Common myeloid progenitor, CD34-positive (primary cell): ENCODE measurements at regions not wholly inside any gene's neighbourhood (a gene's known extent, or its start where the extent isn't known, plus 50 kb on each side); places are given as distances from the start of the nearest gene placed in this dataset.

Source experiments
- CTCF ChIA-PET: fragments of 350-600 bp; sonication (Branson Sonifier 250); formaldehyde crosslinking; loops from one replicate; lab custom pipeline; 2021; ENCODE audit warnings: antibody characterized with exemption; lab: Charles Lee
- POLR2A ChIA-PET: fragments of 350-600 bp; sonication (Branson Sonifier 250); formaldehyde crosslinking; loops from one replicate; lab custom pipeline; 2021; ENCODE audit warnings: antibody characterized with exemption; lab: Charles Lee
- DNase-seq, 3 donors: peaks; one replicate each; pipeline versions ENCODE4 v3.0.0 to v3.0.0-alpha.2; 2013
- H3K27ac ChIP-seq, 2 experiments: 1 replicate in 1 of 2; 2 replicates in 1 of 2; pipeline ENCODE4 v1.7.0; 2013; ENCODE audit warnings: inconsistent platforms in 2 of 2, low read length in 2 of 2, mild to moderate bottlenecking in 2 of 2, low read depth in 1 of 2, moderate library complexity in 1 of 2; ENCODE audit not compliant: severe bottlenecking in 2 of 2, insufficient read depth in 1 of 2, poor library complexity in 1 of 2
- H3K27me3 ChIP-seq, 5 experiments: replicated peaks in 2 of 5; 1 replicate in 3 of 5; 2 replicates in 2 of 5; pipeline versions ENCODE4 v1.6.1 to v1.7.0; 2013; ENCODE audit warnings: low read length in 4 of 5, mild to moderate bottlenecking in 2 of 5, moderate library complexity in 2 of 5, inconsistent platforms in 1 of 5; ENCODE audit not compliant: insufficient read depth in 5 of 5, control insufficient read depth in 4 of 5
- H3K36me3 ChIP-seq, 4 experiments: 1 replicate in 2 of 4; 2 replicates in 2 of 4; pipeline versions ENCODE4 v1.6.1 to v1.7.0; 2013; ENCODE audit warnings: low read length in 3 of 4, control low read depth in 1 of 4, mild to moderate bottlenecking in 1 of 4; ENCODE audit not compliant: control insufficient read depth in 4 of 4, insufficient read depth in 4 of 4
- H3K4me1 ChIP-seq, 4 experiments: 1 replicate in 3 of 4; 2 replicates in 1 of 4; pipeline versions ENCODE4 v1.6.1 to v1.7.1; 2013; ENCODE audit warnings: low read length in 3 of 4, mild to moderate bottlenecking in 3 of 4, control low read depth in 1 of 4, inconsistent platforms in 1 of 4, moderate library complexity in 1 of 4; ENCODE audit not compliant: control insufficient read depth in 4 of 4, insufficient read depth in 4 of 4; ENCODE audit errors: control extremely low read depth in 1 of 4
- H3K4me3 ChIP-seq, 7 experiments: 1 replicate in 4 of 7; 2 replicates in 3 of 7; pipeline versions ENCODE4 v1.5.1 to v1.7.0; 2013; ENCODE audit warnings: mild to moderate bottlenecking in 7 of 7, low read length in 6 of 7, moderate library complexity in 6 of 7, inconsistent platforms in 2 of 7, low read depth in 2 of 7, control low read depth in 1 of 7; ENCODE audit not compliant: insufficient read depth in 4 of 7, control insufficient read depth in 1 of 7; ENCODE audit errors: extremely low read depth in 1 of 7
- H3K9me3 ChIP-seq, 5 experiments: 1 replicate in 4 of 5; 2 replicates in 1 of 5; pipeline versions ENCODE4 v1.6.1 to v1.7.1; 2013; ENCODE audit warnings: low read length in 4 of 5, mild to moderate bottlenecking in 2 of 5, inconsistent platforms in 1 of 5, low read depth in 1 of 5, moderate library complexity in 1 of 5; ENCODE audit not compliant: control insufficient read depth in 4 of 5, insufficient read depth in 2 of 5; ENCODE audit errors: control extremely low read depth in 1 of 5
- WGBS: methylation state at CpG from one replicate; pipeline ENCODE4 v1.1.5; 2013; ENCODE audit not compliant: insufficient coverage; 5-methylcytosine and 5-hydroxymethylcytosine counted together

- no peaks in the 10 kb centered on the region for H3K27me3 ChIP-seq
- H3K4me1 ChIP-seq: peaks cover 2 to 19% (median 17%) of the 10 kb centered on the region in 4 experiments
- no peak overlapping the region for H3K4me3 ChIP-seq
- no peak for DNase-seq
- ChIA-PET POLR2A (no interaction called here), CTCF (no interaction called here)
- 45% methylated on average over 2 of the region's 2 CpGs for WGBS
- H3K9me3 ChIP-seq: no peaks in the 10 kb centered on the region
- no peaks in the 10 kb centered on the region for H3K36me3 ChIP-seq
- H3K27ac ChIP-seq: no peak overlapping the region
These were observed 419.6 kb upstream of the NPVF start for GRCh38 chr7:25647872-25648271.

- WGBS: no CpG with 5 or more reads among the region's 1 CpG
- H3K27ac ChIP-seq: no peak overlapping the region
- H3K27me3 ChIP-seq: no peaks in the 10 kb centered on the region
- H3K4me3 ChIP-seq: no peak overlapping the region
- CTCF ChIA-PET: interaction anchor here (1.1 kb wide), 1 partner anchor 393 kb away, joined by 3 read pairs; no protein-coding TSS in a partner anchor
- POLR2A ChIA-PET: no interaction called here
- no peaks in the 10 kb centered on the region for H3K36me3 ChIP-seq
- peaks cover 10 to 25% (median 16%) of the 10 kb centered on the region in 4 experiments for H3K4me1 ChIP-seq
- DNase-seq: peak in 2 of 3 donors; percentile 58 to 69
- no peaks in the 10 kb centered on the region for H3K9me3 ChIP-seq
These were observed 424.1 kb upstream of the NPVF start for GRCh38 chr7:25652366-25652765.

- peaks cover 10 to 25% (median 16%) of the 10 kb centered on the region in 4 experiments for H3K4me1 ChIP-seq
- no peaks in the 10 kb centered on the region for H3K27me3 ChIP-seq
- no peak for DNase-seq
- POLR2A ChIA-PET: no interaction called here
- CTCF ChIA-PET: no interaction called here
- WGBS: 0% methylated on average over 1 of the region's 2 CpGs
- no peaks in the 10 kb centered on the region for H3K9me3 ChIP-seq
- H3K27ac ChIP-seq: no peak overlapping the region
- no peak overlapping the region for H3K4me3 ChIP-seq
- no peaks in the 10 kb centered on the region for H3K36me3 ChIP-seq
These were observed 425.1 kb upstream of the NPVF start for GRCh38 chr7:25653384-25653783.

DNA sequence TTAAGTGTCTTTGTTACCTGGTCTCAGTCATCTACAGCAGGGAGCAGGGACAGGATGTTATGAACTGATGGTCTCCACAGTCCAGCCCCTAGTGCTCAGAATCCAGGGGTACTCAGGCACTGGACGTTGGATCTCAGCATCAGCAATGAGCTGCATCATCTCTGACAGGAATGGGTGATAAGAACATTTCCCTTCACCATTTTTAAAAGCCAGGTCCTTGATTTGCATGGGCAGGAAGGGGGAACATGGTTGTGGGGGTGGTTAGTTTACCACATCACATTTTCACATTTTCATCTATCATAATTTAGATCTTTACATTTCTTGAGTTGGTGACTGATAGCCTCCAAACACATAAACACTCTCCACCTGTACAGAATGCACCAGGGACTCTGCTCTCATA, 427.8 kb upstream of the NPVF start:
- no peaks in the 10 kb centered on the region for H3K9me3 ChIP-seq
- CTCF ChIA-PET: interaction anchor here (0.6 to 0.8 kb wide), 2 partner anchors 21 to 24 kb away, joined by 3 read pairs; no protein-coding TSS in a partner anchor
- H3K36me3 ChIP-seq: no peaks in the 10 kb centered on the region
- DNase-seq: peak in 2 of 3 donors; percentile 18 to 34
- H3K4me3 ChIP-seq: peak overlapping the region in 4 of 7 experiments; percentile 15 to 31 (median 24)
- H3K4me1 ChIP-seq: peaks cover 10 to 25% (median 16%) of the 10 kb centered on the region in 4 experiments
- POLR2A ChIA-PET: interaction anchor here (0.7 kb wide), 1 partner anchor 99 kb away, joined by 3 read pairs; no protein-coding TSS in a partner anchor
- H3K27ac ChIP-seq: no peak overlapping the region
- H3K27me3 ChIP-seq: no peaks in the 10 kb centered on the region
- WGBS: no CpG with 5 or more reads among the region's 1 CpG

DNA sequence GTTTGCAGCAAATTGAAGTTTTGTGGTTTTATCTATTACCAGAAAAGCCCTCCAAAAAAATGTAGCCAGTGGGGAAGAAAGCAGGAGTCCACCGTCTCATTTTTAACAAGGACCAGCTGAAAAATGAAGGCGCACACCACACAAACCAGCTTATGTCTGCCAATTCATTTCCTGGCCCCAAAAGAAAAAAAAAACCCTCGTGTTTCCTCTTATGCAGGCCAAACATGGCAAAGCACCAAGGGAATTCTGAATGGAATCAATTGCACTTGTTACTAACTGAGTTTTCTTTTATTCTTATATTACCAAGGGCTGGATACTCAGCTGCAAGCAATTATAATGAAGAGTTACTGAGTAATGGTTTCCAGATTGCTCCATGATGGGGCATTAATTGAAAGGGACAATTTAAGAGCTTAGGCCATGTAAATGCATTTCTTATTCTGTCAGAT, 428.3 kb upstream of the NPVF start:
- CTCF ChIA-PET: interaction anchor here (0.6 to 0.8 kb wide), 2 partner anchors 21 to 25 kb away, joined by 3 read pairs; no protein-coding TSS in a partner anchor
- POLR2A ChIA-PET: interaction anchor here (0.7 kb wide), 1 partner anchor 98 kb away, joined by 3 read pairs; no protein-coding TSS in a partner anchor
- Histone ChIP-seq H3K9me3 (no peaks in the 10 kb centered on the region), H3K4me1 (peaks cover 10 to 25% (median 16%) of the 10 kb centered on the region in 4 experiments), H3K4me3 (peak overlapping the region in 3 of 7 experiments; percentile 15 to 29 (median 19)), H3K27me3 (no peaks in the 10 kb centered on the region), H3K27ac (no peak overlapping the region), H3K36me3 (no peaks in the 10 kb centered on the region)
- WGBS: 0% methylated on average over 1 of the region's 3 CpGs
- peak; percentile 25 to 51 (median 42) for DNase-seq

GRCh38 chr7:25658375-25658774, 430.1 kb upstream of the NPVF start:
- Histone ChIP-seq H3K4me3 (no peak overlapping the region), H3K27me3 (no peaks in the 10 kb centered on the region), H3K27ac (no peak overlapping the region), H3K36me3 (no peaks in the 10 kb centered on the region), H3K4me1 (peaks cover 6 to 15% (median 10%) of the 10 kb centered on the region in 4 experiments), H3K9me3 (no peaks in the 10 kb centered on the region)
- ChIA-PET POLR2A (no interaction called here), CTCF (interaction anchor here (1.0 to 1.2 kb wide), 2 partner anchors 12 to 43 kb away, joined by 3 read pairs; no protein-coding TSS in a partner anchor)
- no peak for DNase-seq

- Histone ChIP-seq H3K9me3 (no peaks in the 10 kb centered on the region), H3K36me3 (no peaks in the 10 kb centered on the region), H3K4me3 (no peak overlapping the region), H3K27ac (no peak overlapping the region), H3K4me1 (peaks cover 6 to 12% (median 10%) of the 10 kb centered on the region in 4 experiments), H3K27me3 (no peaks in the 10 kb centered on the region)
- ChIA-PET CTCF (no interaction called here), POLR2A (no interaction called here)
- DNase-seq: no peak
- 92% methylated on average over 4 of the region's 6 CpGs for WGBS
These were observed 431.6 kb upstream of the NPVF start for GRCh38 chr7:25659841-25660240.
